ENCODE measurements at regions not wholly inside any gene's neighbourhood (a gene's known extent, or its start where the extent isn't known, plus 50 kb on each side); places are given as distances from the start of the nearest gene placed in this dataset.

- no peak for DNase-seq
These were observed 1085.5 kb upstream of the RBFOX1 start for GRCh38 chr16:6247150-6247549.

- DNase-seq: no peak
These were observed 1086.4 kb upstream of the RBFOX1 start for GRCh38 chr16:6246266-6246665.

- DNase-seq: no peak
These were observed 1100.6 kb upstream of the RBFOX1 start for GRCh38 chr16:6232056-6232455.

- DNase-seq: no peak
These were observed 1101.2 kb upstream of the RBFOX1 start for GRCh38 chr16:6231398-6231797.

- DNase-seq: no peak
These were observed 1103.5 kb upstream of the RBFOX1 start for GRCh38 chr16:6229186-6229585.

- no peak for DNase-seq
These were observed 1113.8 kb upstream of the RBFOX1 start for GRCh38 chr16:6218855-6219254.

GRCh38 chr16:6216836-6217235 lies 1115.8 kb upstream of the RBFOX1 start:
- no peak for DNase-seq

- DNase-seq: no peak
These were observed 1114.0 kb upstream of the EEF2KMT start for GRCh38 chr16:6211644-6212043.

GRCh38 chr16:6209355-6209930 lies 1111.8 kb upstream of the EEF2KMT start:
- DNase-seq: no peak

GRCh38 chr16:6207580-6207979 lies 1110.0 kb upstream of the EEF2KMT start:
- no peak for DNase-seq

- no peak for DNase-seq
These were observed 1109.5 kb upstream of the EEF2KMT start for GRCh38 chr16:6207124-6207523.

GRCh38 chr16:6206080-6206479 lies 1108.5 kb upstream of the EEF2KMT start:
- DNase-seq: no peak

- DNase-seq: no peak
These were observed 1107.3 kb upstream of the EEF2KMT start for GRCh38 chr16:6204945-6205344.

- DNase-seq: no peak
These were observed 1103.3 kb upstream of the EEF2KMT start for GRCh38 chr16:6200861-6201260.

- DNase-seq: no peak
These were observed 1102.7 kb upstream of the EEF2KMT start for GRCh38 chr16:6200271-6200670.

GRCh38 chr16:6195966-6196365 lies 1098.4 kb upstream of the EEF2KMT start:
- no peak for DNase-seq

GRCh38 chr16:6193718-6194117 lies 1096.1 kb upstream of the EEF2KMT start:
- DNase-seq: no peak

- DNase-seq: no peak
These were observed 1095.4 kb upstream of the EEF2KMT start for GRCh38 chr16:6192984-6193383.

- no peak for DNase-seq
These were observed 1094.9 kb upstream of the EEF2KMT start for GRCh38 chr16:6192532-6192931.

- no peak for DNase-seq
These were observed 1093.2 kb upstream of the EEF2KMT start for GRCh38 chr16:6190776-6191175.

GRCh38 chr16:6189216-6189615 lies 1091.6 kb upstream of the EEF2KMT start:
- peak; percentile 44 for DNase-seq

GRCh38 chr16:6177616-6178180 lies 1080.1 kb upstream of the EEF2KMT start:
- no peak for DNase-seq

- DNase-seq: no peak
These were observed 1072.4 kb upstream of the EEF2KMT start for GRCh38 chr16:6170022-6170421.

- no peak for DNase-seq
These were observed 1067.9 kb upstream of the EEF2KMT start for GRCh38 chr16:6165330-6165979.

- DNase-seq: no peak
These were observed 1063.3 kb upstream of the EEF2KMT start for GRCh38 chr16:6160871-6161270.

All from NCI-H748 treated with DMSO at 0.1 percent for 48 hours (cell line).